HG03354 (cell line): ENCODE measurements at regions not wholly inside any gene's neighbourhood (a gene's known extent, or its start where the extent isn't known, plus 50 kb on each side); places are given as distances from the start of the nearest gene placed in this dataset.

Experiments
- ATAC-seq: cut with Tn5 transposase; IDR thresholded peaks from one replicate; pipeline ENCODE4 v1.9.1; 2021; ENCODE audit warnings: mild to moderate bottlenecking; ENCODE audit not compliant: unreplicated experiment, poor library complexity, severe bottlenecking

DNA sequence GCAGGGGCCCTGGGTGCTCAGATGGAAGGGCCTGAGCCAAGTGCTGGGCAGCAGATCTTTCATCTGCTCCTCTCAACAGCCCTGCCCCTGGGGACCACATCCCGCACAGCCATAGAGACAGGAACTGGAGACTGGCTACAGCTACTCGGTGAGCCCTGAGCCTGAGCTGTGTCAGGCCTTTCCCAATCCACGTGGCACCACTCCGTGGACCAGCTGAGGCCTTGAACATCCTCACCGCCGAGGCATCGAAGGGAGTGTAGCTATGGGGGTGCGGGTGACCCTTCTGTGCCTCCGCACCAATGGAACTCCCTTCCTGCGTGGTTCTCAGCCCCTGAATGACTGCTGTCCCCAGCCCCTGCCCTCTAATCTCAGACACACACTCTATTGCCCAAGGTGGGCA is 362.7 kb upstream of the SHH start:
- ATAC-seq = no peak

DNA sequence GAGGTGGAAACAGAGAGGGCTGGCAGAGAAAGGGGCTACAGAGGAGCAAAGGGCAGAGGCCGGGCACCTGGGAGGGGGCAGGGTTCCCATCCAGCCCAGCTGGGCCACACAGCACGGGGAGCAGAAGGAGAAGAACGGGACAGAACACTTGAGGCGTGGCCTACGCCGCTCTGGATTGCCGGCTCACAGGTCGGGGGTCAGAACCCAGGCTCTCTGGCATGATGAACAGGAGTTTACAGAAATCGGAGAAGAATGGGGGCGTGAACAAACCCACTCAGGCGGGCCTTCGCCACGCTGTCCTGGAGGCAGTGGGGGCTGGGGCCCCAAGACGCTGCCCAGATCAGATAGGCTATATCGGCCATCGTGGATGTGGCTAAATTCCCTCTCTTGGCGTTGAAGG is 362.2 kb upstream of the SHH start:
- no peak for ATAC-seq

DNA sequence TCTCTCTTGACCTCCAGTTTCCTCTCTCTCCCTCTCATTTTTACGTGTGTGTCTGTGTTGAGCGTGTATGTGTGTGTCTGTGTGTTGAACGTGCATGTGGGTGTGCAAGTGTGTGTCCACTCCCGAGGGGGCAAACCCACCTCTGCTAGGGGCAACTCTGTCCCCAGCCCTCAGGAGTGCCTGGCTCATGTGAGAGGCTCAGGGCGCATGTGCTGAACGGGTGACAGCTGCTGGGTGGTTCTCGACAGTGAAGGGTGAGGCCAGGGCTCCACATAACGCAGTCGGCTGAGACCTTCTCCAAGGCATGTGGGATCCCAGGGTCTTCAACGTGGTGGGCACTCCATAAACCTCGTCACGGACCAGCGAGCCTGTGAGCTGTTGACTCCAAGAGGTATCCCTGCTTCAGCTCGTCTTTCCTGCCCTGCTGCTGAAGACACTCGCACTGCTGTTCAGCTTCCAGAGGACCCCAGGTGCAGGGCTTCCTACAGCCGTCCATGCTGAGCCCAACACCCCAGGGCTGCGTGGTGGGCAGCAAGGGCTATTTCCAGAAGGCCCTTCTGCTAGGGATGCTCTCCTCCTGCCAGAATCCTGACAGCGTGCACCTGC is 361.6 kb upstream of the SHH start:
- no peak for ATAC-seq

DNA sequence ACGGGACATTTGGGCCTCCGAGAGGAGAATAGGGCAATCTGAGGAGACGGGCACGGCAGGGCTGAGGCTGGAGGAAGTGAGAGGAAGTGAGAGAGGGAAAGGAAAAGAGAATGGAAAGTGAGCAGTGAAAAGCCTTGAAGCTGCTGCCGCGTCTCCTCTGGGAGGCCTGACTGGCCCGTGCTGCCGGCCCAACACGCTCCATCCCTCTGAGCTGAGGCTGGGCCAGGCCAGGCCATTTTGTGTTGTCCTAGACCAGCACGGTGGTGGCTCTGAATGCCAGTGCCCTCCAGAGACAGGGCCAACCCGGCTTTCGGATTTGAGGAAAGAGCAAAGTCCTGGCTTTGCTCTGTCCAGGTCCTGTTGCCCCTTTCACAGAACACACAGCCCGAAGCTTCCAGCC is 361.1 kb upstream of the SHH start:
- no peak for ATAC-seq

DNA sequence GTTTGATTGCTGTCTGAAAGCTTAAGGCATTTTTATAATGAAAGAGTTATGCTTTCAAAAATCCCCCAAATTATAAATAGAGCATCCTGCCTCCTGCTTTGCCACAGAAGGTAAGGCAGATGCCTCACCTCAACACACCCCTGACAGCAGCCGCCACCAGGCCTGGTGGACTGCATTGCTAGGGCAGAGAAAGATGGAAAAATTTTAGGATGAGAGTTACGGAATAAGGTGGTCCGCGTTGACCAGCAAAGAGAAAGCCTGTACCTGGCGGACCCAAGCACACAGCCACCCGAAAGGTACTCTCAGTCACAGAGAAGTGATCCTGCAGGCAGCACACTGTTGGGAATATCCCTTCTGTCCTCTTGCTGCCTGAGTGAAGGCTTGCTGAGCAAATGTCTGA is 360.4 kb upstream of the SHH start:
- ATAC-seq = no peak

DNA sequence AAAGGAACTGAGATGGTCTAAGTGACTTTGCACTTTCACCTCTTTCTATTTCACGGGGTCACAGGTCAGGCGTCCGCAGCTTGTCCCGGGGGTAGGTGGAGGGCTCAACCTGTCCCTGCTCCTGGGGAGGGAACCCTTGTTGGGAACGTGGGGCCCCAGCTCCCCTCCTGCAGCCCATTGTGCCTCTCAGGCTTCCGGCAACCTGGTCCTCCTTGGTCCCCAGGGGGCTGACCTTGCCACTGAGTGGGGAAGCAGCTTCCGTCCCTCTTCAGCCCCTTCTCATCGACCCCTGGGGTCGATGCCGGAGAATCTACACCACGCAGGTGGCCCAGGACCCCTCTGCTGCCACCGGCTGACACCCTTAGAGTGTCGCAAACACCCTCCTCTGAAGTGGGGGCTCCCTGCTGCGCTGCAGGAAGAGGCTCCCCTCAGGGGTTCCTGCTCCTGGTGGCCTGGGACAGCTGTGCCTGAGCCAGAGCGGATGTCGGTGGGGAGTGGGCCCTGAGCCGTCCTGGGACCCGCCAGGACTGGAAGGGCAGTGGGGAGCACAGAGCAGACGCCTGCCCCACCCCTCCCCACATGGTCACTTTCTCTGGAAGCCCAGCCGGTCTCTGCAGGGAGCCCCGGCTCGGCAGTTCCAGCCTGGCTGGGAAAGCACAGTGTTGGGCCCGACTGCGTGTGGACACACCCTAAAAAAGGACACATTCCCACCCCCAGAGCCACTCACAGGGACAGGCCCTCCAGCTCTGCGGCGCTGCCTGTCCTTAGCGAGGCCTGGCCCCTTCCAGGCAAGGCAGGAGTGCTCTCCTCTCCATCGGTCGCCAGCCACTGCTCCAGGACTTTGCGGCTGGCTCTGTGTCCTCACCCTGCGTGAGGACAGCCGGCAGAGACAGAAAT is 357.5 kb upstream of the SHH start:
- ATAC-seq = no peak

DNA sequence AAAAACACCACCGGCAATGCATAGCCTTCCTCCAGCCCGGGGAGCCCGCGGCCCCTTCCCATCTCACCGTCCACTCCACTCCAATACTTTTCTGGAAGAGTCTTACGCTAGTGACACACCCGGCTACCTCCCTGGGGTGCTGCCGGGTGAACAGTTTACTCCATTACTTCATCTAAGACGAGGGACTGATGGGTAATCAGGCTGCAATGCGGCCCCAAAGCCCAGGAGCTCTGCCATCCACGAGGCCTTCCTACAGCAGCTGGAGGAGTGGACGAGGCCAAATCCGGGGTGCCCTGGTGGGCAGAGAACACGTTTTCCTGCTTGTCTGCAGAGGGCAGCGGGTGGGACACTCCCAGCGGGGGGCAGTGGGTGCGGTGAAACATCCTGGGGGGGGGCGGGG is 356.2 kb upstream of the SHH start:
- no peak for ATAC-seq

DNA sequence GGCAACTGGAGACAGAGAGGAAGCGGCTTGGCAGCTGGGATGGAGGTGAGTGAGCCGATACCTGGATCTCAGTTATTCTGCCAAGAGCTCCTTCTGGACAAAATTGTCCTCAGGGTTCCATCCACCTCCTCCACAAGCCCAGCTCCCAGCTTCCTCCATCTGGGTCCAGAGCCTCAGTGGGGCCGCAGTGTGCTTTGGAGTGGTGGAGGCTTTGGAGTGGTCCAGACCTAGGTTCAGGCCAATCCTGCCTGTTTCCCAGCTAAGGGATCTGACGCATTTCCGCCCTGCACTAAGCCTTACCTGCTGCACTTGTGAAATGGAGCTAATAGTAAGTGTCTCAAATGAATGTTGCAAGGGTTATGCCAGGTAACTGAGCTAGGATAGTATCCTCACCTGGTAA is 355.7 kb upstream of the SHH start:
- ATAC-seq = no peak

DNA sequence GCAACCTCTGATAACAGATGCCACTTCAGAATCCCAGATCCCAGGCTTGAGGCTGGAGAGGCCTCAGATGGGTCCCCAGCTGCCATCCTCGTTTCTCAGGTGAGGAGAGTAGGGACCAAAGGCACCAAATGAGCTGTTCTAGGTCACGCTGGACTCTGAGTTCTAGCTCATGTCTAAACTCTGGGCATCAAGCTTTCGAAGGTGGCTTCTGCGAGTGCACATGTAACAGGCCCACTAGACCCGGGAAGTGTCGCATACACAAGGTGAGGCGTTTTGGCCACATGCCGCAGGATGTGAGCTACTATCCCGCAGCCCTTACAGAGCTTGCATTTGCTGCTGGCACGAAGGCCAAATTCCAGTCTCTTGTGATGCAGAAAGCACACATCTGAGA is 355.1 kb upstream of the SHH start:
- ATAC-seq = no peak

DNA sequence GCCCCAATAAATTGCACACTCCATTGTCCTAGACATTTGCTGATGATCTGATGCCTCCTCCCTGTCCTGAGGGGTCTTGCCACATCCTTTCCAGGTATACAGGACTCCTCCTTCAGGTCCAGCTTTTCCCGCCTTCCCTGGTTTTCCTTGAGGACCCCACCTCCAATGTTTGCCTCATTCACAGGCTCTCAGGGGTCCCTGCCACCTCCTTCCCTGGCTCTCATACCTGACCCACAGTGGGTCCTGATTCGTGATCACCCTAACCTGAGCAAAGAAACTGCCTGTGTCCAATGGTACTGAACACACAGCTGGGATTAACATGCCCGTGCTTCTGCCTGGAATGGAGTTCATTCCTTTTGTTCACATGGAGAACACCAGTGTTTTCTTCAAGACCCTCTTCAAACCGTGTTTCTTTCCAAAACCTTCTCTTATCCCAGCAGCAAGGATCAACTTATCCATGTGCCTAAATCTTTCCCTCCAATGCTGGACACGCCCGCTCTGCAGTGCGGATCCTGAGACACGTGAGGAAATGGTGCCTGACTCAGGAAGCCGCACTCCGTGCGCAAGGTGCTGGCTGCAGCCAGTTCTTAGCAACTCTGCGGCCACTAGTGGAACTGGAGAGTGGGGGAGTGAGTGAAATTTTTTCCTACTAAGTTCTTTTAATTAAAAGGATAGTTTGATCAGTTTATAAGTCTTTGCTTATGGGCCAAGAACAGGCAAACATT is 354.6 kb upstream of the SHH start:
- ATAC-seq = no peak

DNA sequence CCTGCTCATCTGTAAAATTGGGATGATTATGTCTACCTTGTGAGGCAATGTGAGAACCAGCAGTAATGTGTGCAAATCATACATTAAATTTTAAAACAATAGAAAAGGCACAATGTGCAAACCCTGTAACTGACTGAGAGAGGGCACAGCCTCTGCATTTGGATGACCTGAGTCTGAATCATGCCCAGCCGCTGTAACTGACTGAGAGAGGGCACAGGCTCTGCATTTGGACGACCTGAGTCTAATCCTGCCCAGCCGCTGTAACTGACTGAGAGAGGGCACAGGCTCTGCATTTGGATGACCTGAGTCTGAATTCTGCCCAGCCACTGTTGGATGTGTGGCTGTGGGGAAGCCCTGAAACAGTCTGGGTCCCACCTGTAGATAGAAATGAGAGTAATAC is 351.5 kb upstream of the SHH start:
- no peak for ATAC-seq

DNA sequence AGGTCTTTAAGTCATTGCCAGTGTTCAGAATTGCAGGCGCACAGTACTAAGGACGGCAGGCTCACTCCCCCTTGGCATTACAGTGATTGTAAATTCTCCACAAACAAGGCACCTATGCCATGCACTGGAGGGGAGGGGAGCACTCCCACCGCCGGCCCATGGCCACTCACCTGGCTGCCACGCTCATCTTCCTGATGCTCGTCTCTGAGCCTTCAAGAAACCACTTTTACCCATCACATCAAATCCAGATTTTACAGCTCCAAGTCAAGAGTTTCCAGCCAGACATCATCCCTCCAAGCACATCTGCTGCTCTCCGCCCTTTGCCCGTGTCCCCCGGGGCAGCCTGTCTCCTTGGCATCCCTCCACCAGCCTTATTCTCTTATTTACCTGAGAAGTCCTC is 350.2 kb upstream of the SHH start:
- no peak for ATAC-seq

DNA sequence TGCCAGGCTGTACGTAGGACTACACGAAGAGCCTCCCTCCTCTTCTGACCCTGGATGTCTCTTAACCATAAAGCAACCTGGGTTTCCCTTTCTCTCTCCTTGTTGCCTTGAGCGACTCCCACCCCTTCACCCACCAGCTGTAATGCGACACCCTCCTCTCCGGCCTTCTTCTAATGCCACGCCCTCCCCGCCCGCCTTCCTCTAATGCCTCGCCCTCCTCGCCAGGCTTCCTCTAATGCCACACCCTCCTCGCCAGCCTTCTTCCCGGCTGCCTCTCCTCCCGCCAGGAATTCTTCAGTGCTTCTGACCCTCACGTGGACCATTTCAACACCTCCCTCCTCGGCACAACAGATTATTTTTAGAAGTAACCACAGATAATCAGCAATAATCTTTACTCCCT is 348.5 kb upstream of the SHH start:
- no peak for ATAC-seq

DNA sequence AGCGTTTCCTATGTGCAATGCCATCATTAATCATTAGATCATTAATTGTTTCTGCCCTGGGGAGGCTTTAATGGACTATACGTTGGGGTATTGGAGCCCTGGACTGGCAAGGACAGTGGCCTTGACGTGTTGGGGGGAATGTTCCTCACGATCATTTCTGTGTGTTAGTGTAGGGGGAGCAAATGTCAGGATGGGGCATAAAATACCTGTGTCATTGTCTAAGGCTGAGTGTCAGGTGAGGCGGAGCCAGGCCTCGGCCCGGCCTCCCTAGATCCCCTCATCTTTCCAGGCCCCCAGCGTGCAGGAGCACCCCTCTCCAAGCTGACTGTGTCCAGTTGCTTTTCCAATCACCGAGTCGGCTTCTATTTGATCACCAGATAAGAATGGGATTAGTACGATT is 346.4 kb upstream of the SHH start:
- no peak for ATAC-seq

DNA sequence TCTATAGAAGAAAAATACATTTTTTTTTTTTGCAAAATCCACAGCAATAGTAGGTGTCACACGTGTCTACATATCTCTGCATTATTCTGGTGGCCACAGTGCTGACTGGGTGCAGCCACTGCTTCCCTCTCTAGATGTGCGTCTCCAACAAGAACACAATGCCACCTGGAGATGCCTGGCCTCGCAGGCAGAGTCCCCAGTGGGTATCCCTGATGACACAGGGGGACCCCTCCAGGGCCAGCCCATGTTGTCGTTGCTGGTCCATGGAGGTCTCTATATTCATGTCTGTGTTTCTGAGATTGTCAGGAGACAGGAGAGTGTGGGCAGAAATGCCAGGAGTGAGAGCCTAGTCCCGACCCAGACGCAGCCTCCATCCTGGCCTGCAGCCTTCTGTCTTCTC is 345.9 kb upstream of the SHH start:
- ATAC-seq = no peak

DNA sequence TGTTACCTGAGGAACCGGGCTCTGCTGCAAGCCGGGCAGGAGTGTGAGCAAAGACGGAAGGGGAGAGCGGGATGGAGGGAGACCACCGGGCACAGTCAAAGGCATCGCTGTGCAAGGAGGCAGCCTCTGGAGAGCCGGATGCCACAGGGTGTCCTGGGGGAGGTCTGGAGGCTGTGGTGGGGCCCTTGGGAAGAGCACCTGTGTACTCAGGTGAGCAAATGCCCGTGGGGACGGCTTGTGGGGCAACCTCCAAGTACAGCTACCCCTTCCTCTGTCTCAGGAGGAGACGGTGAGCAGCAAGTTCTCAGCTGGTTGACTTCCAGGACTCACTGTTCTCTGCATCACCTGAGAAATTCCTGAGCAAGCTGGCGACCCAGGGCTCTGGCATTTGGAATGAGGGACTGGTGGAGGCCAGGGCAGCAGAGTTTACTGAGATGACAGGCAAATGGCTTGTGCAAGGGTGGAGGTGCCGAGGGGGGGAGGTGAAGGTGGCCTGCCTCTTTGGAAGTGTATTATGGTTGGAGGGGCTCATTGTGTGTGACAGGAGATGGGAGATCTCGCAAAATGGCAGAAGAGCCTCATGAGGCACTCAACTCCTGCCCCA is 345.2 kb upstream of the SHH start:
- ATAC-seq = no peak

DNA sequence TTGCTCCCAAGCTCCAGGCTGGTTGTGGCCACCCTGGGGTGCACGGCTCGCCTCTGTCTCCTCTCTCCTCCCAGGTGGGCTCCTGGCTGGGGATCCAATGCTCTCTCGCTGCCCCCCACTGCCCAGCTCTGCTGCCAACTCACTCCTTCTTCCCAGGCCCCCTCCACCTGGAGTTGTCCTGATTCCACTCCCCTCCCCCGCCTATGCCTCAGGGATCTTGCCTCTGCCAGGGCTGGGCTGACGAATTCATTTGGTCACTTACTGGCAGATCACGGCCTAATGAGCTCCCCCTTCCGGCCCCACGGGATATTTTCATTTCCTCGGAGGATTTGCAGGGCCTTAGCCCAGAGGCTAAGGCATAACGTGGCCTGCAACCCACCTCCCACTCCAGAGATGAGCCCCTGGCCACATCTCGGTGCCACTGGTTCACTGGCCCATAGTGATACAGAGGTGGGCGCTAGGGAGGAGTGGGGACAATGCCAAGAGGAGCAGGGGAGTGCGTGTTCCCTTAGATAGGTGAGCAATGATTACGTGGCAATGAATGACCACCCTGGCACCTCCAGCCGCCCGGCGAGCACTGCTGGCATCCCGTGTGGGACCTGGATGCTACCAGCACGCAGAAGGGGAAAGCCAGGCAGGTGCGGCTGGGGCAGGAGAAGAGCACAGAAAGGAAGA is 344.6 kb upstream of the SHH start:
- no peak for ATAC-seq

DNA sequence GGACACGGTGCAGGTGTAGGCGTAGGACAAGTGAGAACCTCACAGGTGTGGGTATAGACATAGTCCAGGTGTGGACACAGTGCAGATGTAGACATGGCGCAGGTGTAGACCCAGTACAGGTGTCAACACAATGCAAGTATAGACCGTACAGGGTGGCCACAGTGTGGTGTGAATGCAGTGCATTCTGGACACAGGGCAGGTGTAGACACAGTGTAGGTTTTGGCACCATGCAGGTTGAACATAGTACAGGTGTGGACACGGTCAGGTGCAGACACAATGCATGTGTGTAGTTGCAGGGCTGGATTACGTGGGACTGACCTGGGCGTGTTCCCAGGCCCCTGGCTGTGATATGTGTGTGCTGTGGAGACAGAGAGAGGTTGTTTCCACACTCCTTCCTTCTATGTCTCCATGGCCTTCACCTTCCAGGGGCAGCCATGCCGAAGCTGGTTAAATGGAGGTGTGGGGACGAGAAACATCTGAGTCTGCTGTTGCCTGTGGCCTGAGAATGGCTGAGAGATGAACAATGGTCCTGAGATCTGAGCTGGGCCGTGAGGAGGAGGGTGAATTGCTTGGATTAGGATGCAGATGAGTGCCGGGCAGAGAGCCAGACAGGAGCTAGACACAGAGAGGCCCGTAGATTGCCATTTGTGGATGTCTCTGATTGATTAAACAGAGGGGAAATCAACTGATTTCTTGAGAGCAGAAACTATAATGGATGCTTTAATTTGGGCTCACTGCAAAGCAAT is 343.9 kb upstream of the SHH start:
- no peak for ATAC-seq

DNA sequence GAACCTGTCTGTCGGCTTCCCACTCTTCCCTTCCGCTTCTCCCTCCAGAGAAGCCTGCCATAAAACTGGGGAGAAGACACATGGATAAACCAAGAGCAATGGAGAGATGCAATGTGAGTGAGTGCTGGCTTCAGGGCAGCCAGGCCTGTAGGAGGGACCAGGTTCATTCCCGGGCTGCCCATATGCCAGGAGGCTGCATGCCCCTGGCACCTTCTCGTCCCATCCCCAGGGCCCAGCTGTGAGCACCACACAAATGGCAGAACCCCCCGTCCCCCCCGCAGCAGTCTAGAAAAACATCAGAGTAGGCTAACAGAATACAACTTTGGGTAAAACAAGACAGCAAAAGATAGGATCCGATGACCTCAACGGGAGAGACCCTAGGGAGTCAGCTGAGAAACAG is 341.3 kb upstream of the SHH start:
- ATAC-seq = no peak
